ENCODE measurements at regions not wholly inside any gene's neighbourhood (a gene's known extent, or its start where the extent isn't known, plus 50 kb on each side); places are given as distances from the start of the nearest gene placed in this dataset.
A peak's percentile ranks its signal among the peaks of the same experiment; 100 is the strongest.

DNA sequence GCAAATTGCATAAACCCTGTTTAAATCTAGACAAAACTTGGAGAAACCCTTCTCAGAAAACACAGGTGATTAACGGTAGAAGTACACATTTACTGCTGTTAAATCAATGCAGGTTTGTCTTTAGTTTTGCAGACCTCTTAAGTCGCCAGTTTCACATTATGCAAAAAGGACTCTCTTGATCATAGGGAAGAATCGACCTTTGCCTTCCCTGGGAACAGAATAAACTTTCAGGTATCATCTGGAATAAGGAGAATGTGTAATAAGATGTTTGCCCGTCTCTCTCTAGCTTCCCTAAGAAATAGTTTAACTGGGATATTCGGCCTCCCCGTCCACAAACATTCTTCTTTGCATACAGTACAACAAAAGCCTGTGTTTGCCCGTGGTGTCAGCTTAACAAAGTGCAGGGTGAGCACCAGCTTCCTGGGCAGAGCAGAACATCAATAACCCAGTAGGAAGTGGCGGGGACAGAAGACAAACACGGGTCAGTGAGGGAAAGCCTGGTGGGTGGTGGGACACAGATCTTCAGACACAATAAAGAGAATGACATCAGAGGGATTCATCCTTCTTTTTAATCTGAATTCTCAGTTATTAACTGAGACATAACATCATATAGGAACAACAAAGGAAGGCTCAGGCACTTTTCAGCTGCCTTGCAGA is 1077.7 kb upstream of the SLC10A2 start:
- Histone ChIP-seq H4K20me1 (replicated peaks in 1 of 2; ENCODE audit: control insufficient read depth in 1 of 2, insufficient read depth in 2 of 2, low read length in 2 of 2) (no peaks in the 10 kb centered on the region), H3K18ac (ENCODE audit: extremely low read depth, low read length) (no peak overlapping the region), H2BK20ac (ENCODE audit: low read length) (peak overlapping the region; percentile 8; the same call in 1 of the 2 replicates), H2AFZ (ENCODE audit: low read length) (peak overlapping the region; percentile 11; the same call in 1 of the 2 replicates), H3K27me3 (replicated peaks in 1 of 4; ENCODE audit: control insufficient read depth in 3 of 4, extremely low read depth in 1 of 4, insufficient read depth in 3 of 4, low read length in 3 of 4) (no peaks in the 10 kb centered on the region), H2BK12ac (ENCODE audit: low read depth, low read length) (no peak overlapping the region; the same call in 1 of the 2 replicates), H3K79me2 (ENCODE audit: control insufficient read depth in 1 of 2, insufficient read depth in 2 of 2, low read length in 2 of 2) (no peaks in the 10 kb centered on the region), H4K91ac (replicated peaks; ENCODE audit: insufficient read length, low read length) (no peak overlapping the region), H2AK5ac (ENCODE audit: low read depth, low read length) (no peak overlapping the region), H3K4ac (replicated peaks; ENCODE audit: insufficient read length, low read depth, low read length) (no peak overlapping the region), H4K8ac (ENCODE audit: extremely low read depth, insufficient read depth, low read length) (no peak overlapping the region), H3K23me2 (ENCODE audit: low read depth, low read length) (no peaks in the 10 kb centered on the region), H3K27ac (ENCODE audit: low read depth, low read length) (no peak overlapping the region), H2BK5ac (ENCODE audit: low read depth, low read length) (no peak overlapping the region), H3K4me3 (ENCODE audit: extremely low read depth in 1 of 4, insufficient read depth in 2 of 4, low read depth in 3 of 4, low read length in 4 of 4) (no peak overlapping the region), H3K79me1 (ENCODE audit: low read depth, low read length) (no peaks in the 10 kb centered on the region), H2BK15ac (ENCODE audit: low read length) (no peak overlapping the region), H3K4me2 (ENCODE audit: insufficient read depth in 1 of 2, low read depth in 2 of 2, low read length in 2 of 2) (peak overlapping the region in 1 of 2 experiments; percentile 24; a peak in 1 of 4 replicates), H3K4me1 (replicated peaks in 1 of 4; ENCODE audit: control insufficient read depth in 3 of 4, insufficient read depth in 4 of 4, low read length in 3 of 4) (peaks cover 2 to 9% (median 5%) of the 10 kb centered on the region in 4 experiments; a peak in 4 of 7 replicates), H3K36me3 (ENCODE audit: control insufficient read depth in 2 of 4, insufficient read depth in 4 of 4, low read length in 3 of 4) (no peaks in the 10 kb centered on the region), H4K5ac (ENCODE audit: insufficient read length, low read depth, low read length) (no peak overlapping the region), H3K14ac (ENCODE audit: insufficient read length) (no peak overlapping the region), H3K9ac (replicated peaks in 1 of 4; ENCODE audit: extremely low read depth in 1 of 4, low read depth in 3 of 4, low read length in 3 of 4) (no peak overlapping the region; a peak in 2 of 7 replicates), H3K56ac (replicated peaks; ENCODE audit: insufficient read length, low read depth, low read length) (no peak overlapping the region), H3K9me3 (ENCODE audit: insufficient read depth in 2 of 2, low read depth in 1 of 2, low read length in 1 of 2) (peaks cover 6 to 12% of the 10 kb centered on the region in 2 experiments; a peak in 3 of 4 replicates), H3K23ac (ENCODE audit: insufficient read length) (no peak overlapping the region), H2BK120ac (replicated peaks; ENCODE audit: low read depth, low read length) (no peak overlapping the region)
- WGBS, 2 experiments (ENCODE audit: extremely low coverage in 1 of 2, insufficient coverage in 1 of 2, insufficient read length in 1 of 2, insufficient replicate concordance in 2 of 2, low coverage in 1 of 2, low lambda C conversion rate in 2 of 2, missing lambda C conversion rate in 1 of 2), result 47% methylated on average over 9 of the region's 9 CpGs; no CpG with 5 or more reads in 1 of the 2 experiments
- no peak for TF ChIP-seq POLR2A (IDR thresholded peaks at IDR 0.05; ENCODE audit: control extremely low read depth in 1 of 2, low read depth in 2 of 2, low read length in 2 of 2)
- TF ChIP-seq CBX5 (IDR thresholded peaks at IDR 0.05; ENCODE audit: low read depth, low read length), result no peak
- TF ChIP-seq FOSL1 (IDR thresholded peaks at IDR 0.05; ENCODE audit: insufficient read depth, low read depth, low read length), result no peak
- no peak for TF ChIP-seq RBBP5 (IDR thresholded peaks at IDR 0.05; ENCODE audit: borderline replicate concordance, low read depth, low read length)
- no peak for TF ChIP-seq BCL11A (IDR thresholded peaks at IDR 0.05; ENCODE audit: low read depth in 2 of 2, low read length in 2 of 2)
- POLR2A ChIA-PET (ENCODE audit: partially characterized antibody), result no interaction called here
- CTCF ChIA-PET (ENCODE audit: partially characterized antibody), result no interaction called here
- FAIRE-seq, result peak; percentile 55
- DNase-seq (ENCODE audit: low read depth in 1 of 2, low spot score in 2 of 2), result peak in 1 of 2 experiments; percentile 45
